ENCODE measurements at regions not wholly inside any gene's neighbourhood (a gene's known extent, or its start where the extent isn't known, plus 50 kb on each side); places are given as distances from the start of the nearest gene placed in this dataset.

GRCh38 chr2:239788576-239789098 lies 236.5 kb downstream of the NDUFA10 start:
- TF ChIP-seq CTCF (IDR thresholded peaks at IDR 0.05; ENCODE audit: insufficient read depth, low read length) (no peak), REST (IDR thresholded peaks at IDR 0.05; ENCODE audit: insufficient replicate concordance, low read depth) (no peak), POLR2AphosphoS5 (IDR thresholded peaks at IDR 0.05; ENCODE audit: low read depth) (no peak)
